ENCODE measurements at regions not wholly inside any gene's neighbourhood (a gene's known extent, or its start where the extent isn't known, plus 50 kb on each side); places are given as distances from the start of the nearest gene placed in this dataset.

DNA sequence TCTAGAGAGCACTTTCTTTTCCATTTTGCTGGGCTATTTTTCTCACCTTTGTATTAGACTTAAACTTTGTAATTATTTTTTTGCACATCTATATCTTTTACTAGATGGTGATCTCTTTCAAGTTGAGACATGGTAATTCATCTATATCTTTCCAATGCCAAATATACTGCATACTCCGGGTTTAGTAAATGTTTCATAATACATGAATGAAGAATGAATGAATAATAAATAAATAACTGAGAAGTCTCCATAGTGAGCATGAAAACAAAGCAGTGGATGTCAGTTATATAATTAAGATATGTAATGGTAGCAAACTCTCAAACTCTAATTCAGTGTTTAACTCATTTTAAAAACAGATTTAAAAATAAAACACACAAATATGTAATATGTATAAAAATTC is 342.5 kb upstream of the KITLG start:
- H3K27me3 Mint-ChIP-seq, result no peaks in the 10 kb centered on the region
- no peaks in the 10 kb centered on the region for H3K36me3 Mint-ChIP-seq
- H3K4me3 Mint-ChIP-seq, result no peak overlapping the region
- no peak for DNase-seq (ENCODE audit: extremely low spot score, unreplicated experiment)
- H3K4me1 Mint-ChIP-seq (ENCODE audit: unreplicated experiment), result peaks cover 4% of the 10 kb centered on the region
- H3K27ac Mint-ChIP-seq, result no peak overlapping the region
- no peak for TF ChIP-seq CTCF (conservative IDR thresholded peaks at IDR 0.05)
- H3K9me3 Mint-ChIP-seq, result peaks cover 4% of the 10 kb centered on the region

GRCh38 chr12:88921890-88922532 is 341.7 kb upstream of the KITLG start:
- DNase-seq (ENCODE audit: extremely low spot score, unreplicated experiment), result no peak
- no peak overlapping the region for H3K4me3 Mint-ChIP-seq
- no peaks in the 10 kb centered on the region for H3K36me3 Mint-ChIP-seq
- H3K27me3 Mint-ChIP-seq, result no peaks in the 10 kb centered on the region
- TF ChIP-seq CTCF (conservative IDR thresholded peaks at IDR 0.05), result no peak
- H3K4me1 Mint-ChIP-seq (ENCODE audit: unreplicated experiment), result peaks cover 4% of the 10 kb centered on the region
- H3K27ac Mint-ChIP-seq, result no peak overlapping the region
- peaks cover 4% of the 10 kb centered on the region for H3K9me3 Mint-ChIP-seq

GRCh38 chr12:88921434-88921833 is 341.2 kb upstream of the KITLG start:
- Mint-ChIP-seq H3K27ac (no peak overlapping the region), H3K9me3 (peaks cover 4% of the 10 kb centered on the region), H3K36me3 (no peaks in the 10 kb centered on the region), H3K4me1 (ENCODE audit: unreplicated experiment) (peaks cover 4% of the 10 kb centered on the region), H3K27me3 (no peaks in the 10 kb centered on the region), H3K4me3 (no peak overlapping the region)
- TF ChIP-seq CTCF (conservative IDR thresholded peaks at IDR 0.05), result no peak
- DNase-seq (ENCODE audit: extremely low spot score, unreplicated experiment), result no peak

DNA sequence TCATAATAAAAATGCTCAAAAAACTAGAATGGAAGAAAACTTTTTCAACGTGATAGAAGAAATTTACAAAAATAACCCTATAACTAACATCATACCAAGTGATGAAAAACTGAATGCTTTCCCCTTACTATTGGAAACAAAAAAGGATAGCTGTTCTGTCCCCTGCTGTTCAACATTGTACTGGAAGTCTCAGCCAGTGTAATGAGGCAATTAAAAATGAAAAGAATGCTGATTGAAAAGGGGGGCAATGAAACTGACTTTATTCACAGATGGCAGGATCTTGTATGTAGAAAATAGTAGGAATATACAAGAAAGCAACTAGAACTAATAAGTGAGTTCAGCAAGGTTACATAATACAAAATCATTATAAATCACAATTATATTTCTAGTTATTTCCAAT is 337.9 kb upstream of the KITLG start:
- DNase-seq (ENCODE audit: extremely low spot score, unreplicated experiment), result no peak
- Mint-ChIP-seq H3K27ac (no peak overlapping the region), H3K4me1 (ENCODE audit: unreplicated experiment) (no peaks in the 10 kb centered on the region), H3K4me3 (no peak overlapping the region), H3K36me3 (no peaks in the 10 kb centered on the region), H3K9me3 (peaks cover 10% of the 10 kb centered on the region), H3K27me3 (no peaks in the 10 kb centered on the region)
- no peak for TF ChIP-seq CTCF (conservative IDR thresholded peaks at IDR 0.05)

- peaks cover 10% of the 10 kb centered on the region for H3K9me3 Mint-ChIP-seq
- no peaks in the 10 kb centered on the region for H3K4me1 Mint-ChIP-seq (ENCODE audit: unreplicated experiment)
- no peaks in the 10 kb centered on the region for H3K36me3 Mint-ChIP-seq
- TF ChIP-seq CTCF (conservative IDR thresholded peaks at IDR 0.05), result no peak
- H3K27ac Mint-ChIP-seq, result no peak overlapping the region
- DNase-seq (ENCODE audit: extremely low spot score, unreplicated experiment), result no peak
- H3K27me3 Mint-ChIP-seq, result no peaks in the 10 kb centered on the region
- H3K4me3 Mint-ChIP-seq, result no peak overlapping the region
These were observed 334.7 kb upstream of the KITLG start for GRCh38 chr12:88914967-88915366.

DNA sequence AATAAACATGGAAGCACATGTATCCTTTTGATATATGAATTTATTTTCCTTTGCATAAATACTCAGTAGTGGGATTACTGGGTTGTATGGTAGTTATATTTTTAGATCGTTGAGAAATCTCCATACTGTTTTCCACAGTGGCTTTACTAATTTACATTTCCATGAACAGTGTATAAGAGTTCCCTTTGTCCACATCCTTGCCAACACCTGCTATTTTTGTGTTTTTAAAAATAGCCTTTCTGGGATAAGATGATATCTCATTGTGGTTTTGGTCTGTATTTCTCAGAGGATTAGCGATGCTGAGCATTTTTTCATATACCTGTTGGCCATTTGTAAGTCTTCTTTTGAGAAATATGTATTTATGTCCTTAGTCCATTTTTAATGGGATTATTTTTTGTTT is 329.2 kb upstream of the KITLG start:
- Mint-ChIP-seq H3K9me3 (peaks cover 5% of the 10 kb centered on the region), H3K27ac (no peak overlapping the region), H3K4me3 (no peak overlapping the region), H3K36me3 (no peaks in the 10 kb centered on the region), H3K4me1 (ENCODE audit: unreplicated experiment) (no peaks in the 10 kb centered on the region), H3K27me3 (no peaks in the 10 kb centered on the region)
- TF ChIP-seq CTCF (conservative IDR thresholded peaks at IDR 0.05), result no peak
- DNase-seq (ENCODE audit: extremely low spot score, unreplicated experiment), result no peak
